Progenitor cell of endocrine pancreas (in vitro differentiated cells): ENCODE measurements at regions not wholly inside any gene's neighbourhood (a gene's known extent, or its start where the extent isn't known, plus 50 kb on each side); places are given as distances from the start of the nearest gene placed in this dataset.
A peak's percentile ranks its signal among the peaks of the same experiment; 100 is the strongest.

Experiments
- DNase-seq: peaks from one replicate; pipeline ENCODE4 v3.0.0; 2021; ENCODE audit warnings: low spot score; ENCODE audit not compliant: unreplicated experiment
- H3K27ac Mint-ChIP-seq: 2 replicates; pipeline ENCODE4 v1.8.0; 2021; ENCODE audit warnings: mild to moderate bottlenecking, moderate library complexity, mixed read lengths
- H3K27me3 Mint-ChIP-seq: 2 replicates; pipeline ENCODE4 v1.8.0; 2021; ENCODE audit warnings: mixed read lengths
- H3K36me3 Mint-ChIP-seq: 2 replicates; pipeline ENCODE4 v1.8.0; 2022; ENCODE audit warnings: mixed read lengths; ENCODE audit not compliant: insufficient read depth
- H3K4me1 Mint-ChIP-seq: 2 replicates; pipeline ENCODE4 v1.8.0; 2021; ENCODE audit warnings: low read depth, mixed read lengths
- H3K4me3 Mint-ChIP-seq: 2 replicates; pipeline ENCODE4 v1.8.0; 2021; ENCODE audit warnings: low read depth, mild to moderate bottlenecking, moderate library complexity, mixed read lengths
- H3K9me3 Mint-ChIP-seq: 2 replicates; pipeline ENCODE4 v1.8.0; 2021; ENCODE audit warnings: low read depth, mixed read lengths
- TF ChIP-seq, protein P1 (sequence below): fragments of 200-600 bp; sonication (generic); IDR thresholded peaks from one replicate; pipeline ENCODE4 v1.5.0; 2021; ENCODE audit warnings: antibody characterized with exemption, mild to moderate bottlenecking; ENCODE audit not compliant: unreplicated experiment

DNA sequence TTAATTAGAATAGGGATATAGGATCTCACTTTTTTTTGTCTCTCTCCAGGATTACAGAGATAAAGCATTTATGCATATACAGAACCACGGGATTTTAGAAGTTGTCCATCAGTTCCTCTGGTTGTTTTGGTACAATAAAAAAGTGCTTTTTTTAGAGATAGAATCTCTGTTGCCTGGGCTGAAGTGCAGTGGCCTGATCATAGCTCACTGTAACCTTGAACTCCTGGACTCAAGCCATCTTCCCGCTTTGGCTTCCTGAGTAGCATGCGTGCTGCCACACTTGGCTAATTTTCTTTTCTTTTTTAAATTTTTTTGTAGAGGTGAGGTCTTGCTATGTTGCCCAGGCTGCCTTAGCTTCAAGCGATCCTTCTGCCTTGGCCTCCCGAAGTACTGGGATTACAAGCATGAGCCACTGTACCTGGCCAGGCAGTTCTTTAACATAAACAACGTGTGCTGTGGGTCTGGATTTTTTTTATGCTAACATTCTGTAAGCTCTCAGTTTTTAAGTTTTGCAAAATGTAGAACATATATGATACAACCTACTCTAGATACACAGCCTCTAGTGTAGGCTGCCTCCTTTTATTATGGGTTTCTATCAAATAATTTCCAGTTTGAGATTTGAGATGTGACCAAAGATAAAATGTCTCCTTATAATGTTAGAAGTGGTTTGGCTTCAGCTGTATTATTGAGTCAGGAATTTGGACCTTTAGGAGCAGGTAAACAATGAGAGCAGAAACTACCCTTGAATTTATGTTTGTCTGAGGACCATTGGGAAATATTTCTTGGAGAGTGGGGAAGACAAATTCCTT lies 57.4 kb upstream of the ULK4 start:
- Mint-ChIP-seq H3K9me3 (no peaks in the 10 kb centered on the region), H3K4me1 (peaks cover 19% of the 10 kb centered on the region), H3K36me3 (no peaks in the 10 kb centered on the region), H3K27ac (no peak overlapping the region), H3K4me3 (no peak overlapping the region), H3K27me3 (peaks cover 4% of the 10 kb centered on the region)
- no peak for DNase-seq
- TF ChIP-seq, protein P1, sequence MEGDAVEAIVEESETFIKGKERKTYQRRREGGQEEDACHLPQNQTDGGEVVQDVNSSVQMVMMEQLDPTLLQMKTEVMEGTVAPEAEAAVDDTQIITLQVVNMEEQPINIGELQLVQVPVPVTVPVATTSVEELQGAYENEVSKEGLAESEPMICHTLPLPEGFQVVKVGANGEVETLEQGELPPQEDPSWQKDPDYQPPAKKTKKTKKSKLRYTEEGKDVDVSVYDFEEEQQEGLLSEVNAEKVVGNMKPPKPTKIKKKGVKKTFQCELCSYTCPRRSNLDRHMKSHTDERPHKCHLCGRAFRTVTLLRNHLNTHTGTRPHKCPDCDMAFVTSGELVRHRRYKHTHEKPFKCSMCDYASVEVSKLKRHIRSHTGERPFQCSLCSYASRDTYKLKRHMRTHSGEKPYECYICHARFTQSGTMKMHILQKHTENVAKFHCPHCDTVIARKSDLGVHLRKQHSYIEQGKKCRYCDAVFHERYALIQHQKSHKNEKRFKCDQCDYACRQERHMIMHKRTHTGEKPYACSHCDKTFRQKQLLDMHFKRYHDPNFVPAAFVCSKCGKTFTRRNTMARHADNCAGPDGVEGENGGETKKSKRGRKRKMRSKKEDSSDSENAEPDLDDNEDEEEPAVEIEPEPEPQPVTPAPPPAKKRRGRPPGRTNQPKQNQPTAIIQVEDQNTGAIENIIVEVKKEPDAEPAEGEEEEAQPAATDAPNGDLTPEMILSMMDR = no peak

DNA sequence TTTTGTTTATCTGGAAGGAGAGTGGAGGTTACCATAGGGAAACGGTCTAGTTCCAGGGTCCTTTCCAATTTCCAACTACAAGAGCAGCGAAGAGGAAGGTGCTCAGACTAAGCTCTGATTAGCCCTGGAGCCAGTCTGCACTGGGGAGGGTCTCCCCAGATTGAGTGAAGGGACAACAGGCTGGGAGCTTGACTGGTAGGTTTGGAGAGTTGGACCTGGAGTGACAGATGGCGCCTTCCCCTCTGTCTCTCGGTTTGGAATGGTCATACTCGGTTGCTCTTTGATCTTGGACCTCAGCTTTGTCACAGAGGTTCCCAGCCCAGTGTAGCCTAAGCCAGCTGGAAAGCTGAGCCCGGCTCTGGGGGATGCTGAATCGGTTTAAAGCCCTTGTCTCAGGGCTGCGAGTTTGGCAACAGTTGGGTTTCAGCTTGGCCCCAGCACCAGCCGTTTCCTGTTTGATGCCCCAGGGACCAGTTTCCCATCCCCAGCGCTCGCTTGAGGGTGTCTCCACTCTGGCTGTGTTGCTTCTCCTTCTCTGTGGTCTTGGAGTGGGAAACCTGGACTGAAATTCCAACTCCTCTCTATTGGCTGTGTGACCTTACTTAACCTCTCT lies 53.1 kb upstream of the ULK4 start:
- Mint-ChIP-seq H3K4me3 (peak overlapping the region; percentile 84), H3K36me3 (no peaks in the 10 kb centered on the region), H3K27me3 (peaks cover 4% of the 10 kb centered on the region)

DNA sequence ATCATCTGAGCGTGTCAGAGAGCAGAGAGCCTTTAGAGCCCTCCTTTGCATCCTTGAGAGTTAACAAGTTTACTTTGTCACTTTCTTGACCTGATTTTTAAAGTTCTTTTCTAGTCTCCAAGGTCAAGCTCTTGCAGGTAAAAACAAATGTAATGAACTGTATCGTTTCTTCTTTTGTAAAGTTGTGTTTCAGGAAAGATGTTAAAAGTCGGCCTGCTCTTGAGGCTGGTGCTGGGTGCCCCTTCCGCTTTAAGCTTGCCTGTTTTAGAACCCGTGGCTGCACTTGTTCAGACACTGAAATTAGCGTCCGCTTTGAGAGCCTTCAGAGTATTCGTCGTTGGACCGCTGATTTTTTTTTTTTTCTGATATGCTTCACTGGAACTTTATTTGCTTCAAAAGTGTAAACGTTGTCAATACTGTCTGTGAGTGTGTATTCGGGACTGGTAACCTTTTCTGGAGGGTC lies 52.6 kb upstream of the ULK4 start:
- DNase-seq = no peak
- Mint-ChIP-seq H3K4me3 (peak overlapping the region; percentile 84), H3K9me3 (no peaks in the 10 kb centered on the region), H3K36me3 (no peaks in the 10 kb centered on the region), H3K4me1 (peaks cover 9% of the 10 kb centered on the region), H3K27me3 (peaks cover 4% of the 10 kb centered on the region), H3K27ac (peak overlapping the region; percentile 91)
- TF ChIP-seq, protein P1 = no peak

More for the DNA sequence above, 53.1 kb upstream of the ULK4 start:
- peak overlapping the region; percentile 91 for H3K27ac Mint-ChIP-seq
- no peak for DNase-seq
- TF ChIP-seq, protein P1 = no peak
- peaks cover 12% of the 10 kb centered on the region for H3K4me1 Mint-ChIP-seq
- H3K9me3 Mint-ChIP-seq = no peaks in the 10 kb centered on the region

DNA sequence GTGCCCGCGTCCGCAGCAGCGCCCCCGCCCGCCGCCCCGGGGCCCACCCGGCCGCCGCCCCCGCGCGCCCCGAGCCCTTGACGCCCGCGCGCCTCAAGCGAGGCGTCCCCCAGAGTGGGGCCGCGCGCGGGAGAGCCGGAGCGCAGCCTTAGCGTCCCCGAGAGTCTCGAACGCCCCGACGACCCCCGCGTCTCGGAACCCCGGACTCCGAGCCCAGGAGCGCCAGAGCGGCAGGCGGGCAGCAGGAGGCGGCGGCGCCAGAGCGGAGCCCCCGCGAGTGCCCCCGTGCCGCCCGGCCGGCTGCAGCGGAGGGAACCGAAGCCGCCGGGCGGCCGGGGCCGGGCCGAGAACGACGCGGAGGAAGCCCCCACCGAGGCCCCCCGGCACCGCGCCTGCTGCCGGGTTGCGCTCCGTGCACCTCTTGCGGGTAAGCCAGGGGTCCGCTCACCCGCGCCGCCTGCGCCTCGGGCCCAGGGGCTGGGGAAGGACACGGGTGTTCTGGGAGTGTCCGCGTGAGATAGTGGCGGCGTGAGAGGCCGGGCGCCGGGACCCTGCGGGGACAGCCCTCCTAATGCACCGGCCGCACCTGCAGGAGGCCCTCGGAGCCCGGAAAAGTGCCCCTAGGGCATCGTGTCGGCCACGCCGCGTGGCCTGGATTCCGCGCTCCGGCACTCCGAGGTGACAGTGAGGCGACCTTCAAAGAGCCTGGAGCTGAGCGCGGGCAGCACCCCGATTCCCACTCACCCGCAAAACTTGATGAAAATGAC lies 52.0 kb upstream of the ULK4 start:
- peak; percentile 23 for DNase-seq
- no peaks in the 10 kb centered on the region for H3K9me3 Mint-ChIP-seq
- no peaks in the 10 kb centered on the region for H3K36me3 Mint-ChIP-seq
- H3K27ac Mint-ChIP-seq = peak overlapping the region; percentile 91
- peaks cover 9% of the 10 kb centered on the region for H3K4me1 Mint-ChIP-seq
- H3K4me3 Mint-ChIP-seq = peak overlapping the region; percentile 84
- peaks cover 4% of the 10 kb centered on the region for H3K27me3 Mint-ChIP-seq
- TF ChIP-seq, protein P1 = no peak
